K562 (cell line): ENCODE measurements at regions not wholly inside any gene's neighbourhood (a gene's known extent, or its start where the extent isn't known, plus 50 kb on each side); places are given as distances from the start of the nearest gene placed in this dataset.

Experiments used
- ATAC-seq: fragments of 200-7000 bp; cut with Tn5 transposase; 3 replicates; pipeline ENCODE4 v1.9.1; 2020; ENCODE audit warnings: moderate library complexity
- BruUV-seq: library from RNA; stranded (reverse); fragments of 400-500 nt; replicated peaks from 2 replicates; lab custom pipeline; 2021; lab: Mats Ljungman, UMichigan
- CTCF ChIA-PET: fragments of 300-600 bp; formaldehyde crosslinking; extraction: SDS; loops from one replicate; lab custom pipeline; 2021; ENCODE audit warnings: low intra/inter-chr PET ratio; lab: Yijun Ruan, JAX
- POLR2A ChIA-PET: fragments of 300-600, 350-650 bp; sonication (Branson Sonifier 250); formaldehyde crosslinking; extraction: SDS; loops from one replicate; lab custom pipeline; 2021; ENCODE audit warnings: antibody characterized with exemption, inconsistent platforms; lab: Yijun Ruan, JAX
- DNase-seq, 4 experiments: peaks; one replicate each; pipeline versions ENCODE4 v3.0.0 to v3.0.0-alpha.2; 2011 to 2018; ENCODE audit warnings: low spot score in 3 of 4, mixed read lengths in 3 of 4; ENCODE audit errors: extremely low read depth in 1 of 4
- FAIRE-seq: peaks from 2 replicates; lab custom pipeline; 2011; peaks lifted over from hg19 to GRCh38; lab: Jason Lieb, UNC
- H2AFZ ChIP-seq: 2 replicates; pipeline ENCODE4 v1.6.0; 2011; ENCODE audit warnings: low read depth, low read length, control low read depth, inconsistent platforms
- H3K27ac ChIP-seq: fragments of 200-600 bp; 3 replicates; pipeline ENCODE4 v1.8.0; 2011; ENCODE audit warnings: low read depth, mild to moderate bottlenecking, control low read depth, inconsistent platforms, low read length, moderate library complexity, mixed read lengths; ENCODE audit errors: extremely low read depth
- H3K27me3 ChIP-seq, 2 experiments: fragments of 300-600 bp in 1 of 2; 2 replicates in 1 of 2; 3 replicates in 1 of 2; pipeline versions ENCODE4 v1.6.0 to v1.8.0; 2011; ENCODE audit warnings: inconsistent platforms in 2 of 2, low read length in 2 of 2, mild to moderate bottlenecking in 1 of 2, mixed read lengths in 1 of 2, moderate library complexity in 1 of 2; ENCODE audit not compliant: control insufficient read depth in 2 of 2, insufficient read depth in 2 of 2
- H3K36me3 ChIP-seq: fragments of 300-600 bp; 3 replicates; pipeline ENCODE4 v1.8.0; 2011; ENCODE audit warnings: mild to moderate bottlenecking, low read length, inconsistent platforms; ENCODE audit not compliant: control insufficient read depth, insufficient read depth
- H3K4me1 ChIP-seq, 2 experiments: fragments of 200-600 bp in 1 of 2; replicated peaks in 1 of 2; 2 replicates in 1 of 2; 3 replicates in 1 of 2; pipeline versions ENCODE4 v1.5.1 to v1.8.0; 2011; ENCODE audit warnings: inconsistent platforms in 2 of 2, low read length in 2 of 2, mild to moderate bottlenecking in 1 of 2, mixed read lengths in 1 of 2, moderate library complexity in 1 of 2; ENCODE audit not compliant: control insufficient read depth in 2 of 2, insufficient read depth in 2 of 2
- H3K4me2 ChIP-seq: 2 replicates; pipeline ENCODE4 v1.6.1; 2011; ENCODE audit warnings: low read length, control low read depth, inconsistent platforms, mixed read lengths; ENCODE audit not compliant: insufficient read depth
- H3K4me3 ChIP-seq: fragments of 200-600 bp; sonication (generic), shearing (Covaris generic); 2 replicates; pipeline ENCODE4 v1.5.1; 2016; ENCODE audit warnings: control low read depth, inconsistent platforms
- H3K79me2 ChIP-seq: fragments of 200-600 bp; 3 replicates; pipeline ENCODE4 v1.8.0; 2011; ENCODE audit warnings: low read length, inconsistent platforms; ENCODE audit not compliant: control insufficient read depth, insufficient read depth
- H3K9ac ChIP-seq, 2 experiments: 2 replicates each; pipeline versions ENCODE4 v1.6.0 to v1.6.1; 2011; ENCODE audit warnings: low read depth in 2 of 2, low read length in 2 of 2, control low read depth in 1 of 2, inconsistent platforms in 1 of 2, mild to moderate bottlenecking in 1 of 2, mixed read lengths in 1 of 2; ENCODE audit not compliant: insufficient read depth in 1 of 2
- H3K9me1 ChIP-seq: one replicate; pipeline ENCODE4 v1.6.0; 2011; ENCODE audit warnings: inconsistent platforms, mild to moderate bottlenecking, low read length, moderate library complexity; ENCODE audit not compliant: control insufficient read depth, insufficient read depth
- H3K9me3 ChIP-seq: replicated peaks from 2 replicates; pipeline ENCODE4 v1.5.1; 2011; ENCODE audit warnings: low read depth, low read length, inconsistent platforms; ENCODE audit not compliant: control insufficient read depth, insufficient read depth
- H4K20me1 ChIP-seq: replicated peaks from 2 replicates; pipeline ENCODE4 v1.6.1; 2011; ENCODE audit warnings: low read length, inconsistent platforms, mixed read lengths; ENCODE audit not compliant: control insufficient read depth, insufficient read depth
- DMBX1 ChIP-seq: fragments of 250-450 bp; sonication (Bioruptor Pico); IDR thresholded peaks from 2 replicates; pipeline ENCODE4 v1.8.0; 2022; ENCODE audit warnings: inconsistent platforms, mild to moderate bottlenecking, moderate library complexity, borderline replicate concordance
- EWSR1 ChIP-seq: fragments of 450-650 bp; IDR thresholded peaks from 2 replicates; pipeline ENCODE4 v1.6.1; 2018; ENCODE audit warnings: borderline replicate concordance, mild to moderate bottlenecking, low read depth, moderate library complexity; ENCODE audit not compliant: partially characterized antibody
- NCOA2 ChIP-seq, 2 experiments: fragments of 450-650 bp; IDR thresholded peaks; 2 replicates each; pipeline ENCODE4 v1.6.1; 2018; ENCODE audit warnings: mild to moderate bottlenecking in 2 of 2, moderate library complexity in 1 of 2; ENCODE audit not compliant: partially characterized antibody in 2 of 2
- RBM17 ChIP-seq: fragments of 200-400 bp; formaldehyde crosslinking; IDR thresholded peaks from 2 replicates; pipeline ENCODE4 v1.6.1; 2017; ENCODE audit warnings: low read depth, mild to moderate bottlenecking, low read length, borderline replicate concordance
- RCOR1 ChIP-seq, 2 experiments: IDR thresholded peaks; 2 replicates each; pipeline ENCODE4 v1.6.1; 2012; ENCODE audit warnings: low read depth in 2 of 2, low read length in 2 of 2, borderline replicate concordance in 1 of 2, improper control_type of control experiment in 1 of 2
- SMAD3 ChIP-seq: fragments of 450-650 bp; formaldehyde crosslinking; conservative IDR thresholded peaks from 2 replicates; pipeline ENCODE4 v1.4.0; 2020; ENCODE audit warnings: mild to moderate bottlenecking
- SNRNP70 ChIP-seq: fragments of 200-400 bp; formaldehyde crosslinking; optimal IDR thresholded peaks from 2 replicates; pipeline ENCODE3; 2017; ENCODE audit warnings: low read depth, low read length
- ZNF445 ChIP-seq: fragments of 250-450 bp; sonication (Bioruptor Pico); IDR thresholded peaks from 2 replicates; pipeline ENCODE4 v1.4.0; 2020; ENCODE audit warnings: low read depth, mild to moderate bottlenecking, moderate library complexity
- WGBS: fragments of 100-300 bp; shearing (Covaris generic); methylation state at CpG from one replicate; pipeline ENCODE4 v1.1.6; 2016; ENCODE audit warnings: low coverage, mixed read lengths; ENCODE audit not compliant: insufficient coverage; ENCODE audit errors: missing lambda C conversion rate; 5-methylcytosine and 5-hydroxymethylcytosine counted together
- in situ Hi-C: fragments of 300-500 bp; cut with MboI; formaldehyde crosslinking; loops from 4 replicates; pipeline ENCODE4 v1.15.0; 2018; ENCODE audit warnings: inconsistent platforms, mixed read lengths
- intact Hi-C: fragments of 100-400 bp; cut with micrococcal nuclease; formaldehyde crosslinking; loops from 2 replicates; pipeline ENCODE4 v1.14.2; 2022
- TF ChIP-seq, protein P1 (sequence below), 2 experiments: fragments of 450-650 bp; conservative IDR thresholded peaks; 2 replicates each; pipeline ENCODE4 v1.6.1; 2017; ENCODE audit warnings: mild to moderate bottlenecking in 2 of 2, moderate library complexity in 2 of 2
- TF ChIP-seq, protein P2 (sequence below): fragments of 250-450 bp; sonication (Bioruptor Pico); IDR thresholded peaks from 2 replicates; pipeline ENCODE4 v1.4.0; 2020; ENCODE audit warnings: borderline replicate concordance
- TF ChIP-seq, protein P3 (sequence below): fragments of 450-650 bp; IDR thresholded peaks from 2 replicates; pipeline ENCODE4 v1.6.1; 2014; ENCODE audit warnings: low read depth, mild to moderate bottlenecking, moderate library complexity, borderline replicate concordance
- TF ChIP-seq, protein P4 (sequence below), 2 experiments: fragments of 450-650 bp; IDR thresholded peaks; 2 replicates each; pipeline ENCODE4 v1.6.1; 2018; ENCODE audit warnings: mild to moderate bottlenecking in 2 of 2, low read depth in 1 of 2; ENCODE audit not compliant: partially characterized antibody in 2 of 2

DNA sequence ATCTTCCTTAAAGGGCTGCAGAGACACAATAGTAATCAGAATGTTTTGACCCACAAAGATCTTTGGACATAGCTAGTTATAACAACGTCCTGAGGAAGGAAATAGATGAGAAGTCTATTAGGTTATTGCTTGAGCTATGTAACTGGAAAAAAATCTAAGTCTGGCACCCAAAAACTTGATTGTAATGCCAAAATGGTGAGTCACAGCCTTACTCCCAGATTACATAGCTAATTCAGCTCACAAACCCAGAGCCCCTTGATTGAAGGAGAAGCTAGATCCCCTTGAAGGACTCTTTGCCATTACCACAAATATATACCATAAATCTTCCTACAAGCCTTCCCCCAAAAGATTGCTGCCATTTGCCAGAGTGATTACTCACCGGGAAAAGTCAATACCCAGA, 341.8 kb upstream of the KIF2A start (continued):
- TF ChIP-seq, protein P1, sequence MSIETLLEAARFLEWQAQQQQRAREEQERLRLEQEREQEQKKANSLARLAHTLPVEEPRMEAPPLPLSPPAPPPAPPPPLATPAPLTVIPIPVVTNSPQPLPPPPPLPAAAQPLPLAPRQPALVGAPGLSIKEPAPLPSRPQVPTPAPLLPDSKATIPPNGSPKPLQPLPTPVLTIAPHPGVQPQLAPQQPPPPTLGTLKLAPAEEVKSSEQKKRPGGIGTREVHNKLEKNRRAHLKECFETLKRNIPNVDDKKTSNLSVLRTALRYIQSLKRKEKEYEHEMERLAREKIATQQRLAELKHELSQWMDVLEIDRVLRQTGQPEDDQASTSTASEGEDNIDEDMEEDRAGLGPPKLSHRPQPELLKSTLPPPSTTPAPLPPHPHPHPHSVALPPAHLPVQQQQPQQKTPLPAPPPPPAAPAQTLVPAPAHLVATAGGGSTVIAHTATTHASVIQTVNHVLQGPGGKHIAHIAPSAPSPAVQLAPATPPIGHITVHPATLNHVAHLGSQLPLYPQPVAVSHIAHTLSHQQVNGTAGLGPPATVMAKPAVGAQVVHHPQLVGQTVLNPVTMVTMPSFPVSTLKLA (conservative IDR thresholded peaks at IDR 0.05), result no peak
- no peak for TF ChIP-seq SNRNP70
- no peak for TF ChIP-seq NCOA2 (IDR thresholded peaks at IDR 0.05; ENCODE audit: partially characterized antibody in 2 of 2)
- no peak for TF ChIP-seq RCOR1 (IDR thresholded peaks at IDR 0.05; ENCODE audit: borderline replicate concordance in 1 of 2, low read depth in 2 of 2, low read length in 2 of 2)

DNA sequence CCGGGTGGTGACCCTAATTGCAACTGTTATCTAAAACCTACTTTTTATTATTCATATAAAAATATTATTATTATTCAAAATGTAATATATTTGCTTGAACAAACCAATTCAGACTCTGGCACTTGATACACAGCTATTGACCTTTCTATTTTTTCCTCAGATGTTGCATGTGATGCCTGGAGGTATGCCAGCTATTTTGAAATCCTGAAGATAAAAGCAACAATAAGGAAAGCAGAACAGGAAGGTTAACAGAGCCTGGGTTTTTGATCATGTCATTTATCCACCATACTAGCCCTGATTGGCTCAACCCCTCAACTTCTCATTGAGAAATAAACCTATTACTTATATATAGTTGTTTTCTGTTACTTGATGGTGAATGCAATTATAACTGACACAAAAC, 340.9 kb upstream of the KIF2A start:
- Histone ChIP-seq H3K4me1 (no peaks in the 10 kb centered on the region), H4K20me1 (no peaks in the 10 kb centered on the region), H3K4me3 (no peak overlapping the region), H3K27me3 (no peaks in the 10 kb centered on the region), H3K36me3 (no peaks in the 10 kb centered on the region), H3K4me2 (no peak overlapping the region), H3K79me2 (no peaks in the 10 kb centered on the region), H3K9ac (no peak overlapping the region), H2AFZ (no peak overlapping the region), H3K9me3 (no peaks in the 10 kb centered on the region), H3K9me1 (no peaks in the 10 kb centered on the region), H3K27ac (no peak overlapping the region)
- no peak for DNase-seq
- no peak for ATAC-seq
- no peak for FAIRE-seq
- intact Hi-C loops, result no loop called here
- WGBS, result 0% methylated on average over 1 of the region's 1 CpG
- CTCF ChIA-PET, result no interaction called here
- in situ Hi-C loops, result no loop called here
- POLR2A ChIA-PET, result no interaction called here
- BruUV-seq, result no TSS peak
- TF ChIP-seq, protein P2, sequence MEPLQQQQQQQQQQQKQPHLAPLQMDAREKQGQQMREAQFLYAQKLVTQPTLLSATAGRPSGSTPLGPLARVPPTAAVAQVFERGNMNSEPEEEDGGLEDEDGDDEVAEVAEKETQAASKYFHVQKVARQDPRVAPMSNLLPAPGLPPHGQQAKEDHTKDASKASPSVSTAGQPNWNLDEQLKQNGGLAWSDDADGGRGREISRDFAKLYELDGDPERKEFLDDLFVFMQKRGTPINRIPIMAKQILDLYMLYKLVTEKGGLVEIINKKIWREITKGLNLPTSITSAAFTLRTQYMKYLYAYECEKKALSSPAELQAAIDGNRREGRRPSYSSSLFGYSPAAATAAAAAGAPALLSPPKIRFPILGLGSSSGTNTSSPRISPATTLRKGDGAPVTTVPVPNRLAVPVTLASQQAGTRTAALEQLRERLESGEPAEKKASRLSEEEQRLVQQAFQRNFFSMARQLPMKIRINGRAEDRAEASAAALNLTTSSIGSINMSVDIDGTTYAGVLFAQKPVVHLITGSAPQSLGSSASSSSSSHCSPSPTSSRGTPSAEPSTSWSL (CRISPR knock-in tag), result no peak
- no peak for TF ChIP-seq DMBX1 (CRISPR knock-in tag)
- TF ChIP-seq EWSR1, result no peak
- no peak for TF ChIP-seq SMAD3 (CRISPR knock-in tag)
- no peak for TF ChIP-seq RBM17
- TF ChIP-seq, protein P3, sequence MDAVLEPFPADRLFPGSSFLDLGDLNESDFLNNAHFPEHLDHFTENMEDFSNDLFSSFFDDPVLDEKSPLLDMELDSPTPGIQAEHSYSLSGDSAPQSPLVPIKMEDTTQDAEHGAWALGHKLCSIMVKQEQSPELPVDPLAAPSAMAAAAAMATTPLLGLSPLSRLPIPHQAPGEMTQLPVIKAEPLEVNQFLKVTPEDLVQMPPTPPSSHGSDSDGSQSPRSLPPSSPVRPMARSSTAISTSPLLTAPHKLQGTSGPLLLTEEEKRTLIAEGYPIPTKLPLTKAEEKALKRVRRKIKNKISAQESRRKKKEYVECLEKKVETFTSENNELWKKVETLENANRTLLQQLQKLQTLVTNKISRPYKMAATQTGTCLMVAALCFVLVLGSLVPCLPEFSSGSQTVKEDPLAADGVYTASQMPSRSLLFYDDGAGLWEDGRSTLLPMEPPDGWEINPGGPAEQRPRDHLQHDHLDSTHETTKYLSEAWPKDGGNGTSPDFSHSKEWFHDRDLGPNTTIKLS, result no peak
- TF ChIP-seq, protein P4, sequence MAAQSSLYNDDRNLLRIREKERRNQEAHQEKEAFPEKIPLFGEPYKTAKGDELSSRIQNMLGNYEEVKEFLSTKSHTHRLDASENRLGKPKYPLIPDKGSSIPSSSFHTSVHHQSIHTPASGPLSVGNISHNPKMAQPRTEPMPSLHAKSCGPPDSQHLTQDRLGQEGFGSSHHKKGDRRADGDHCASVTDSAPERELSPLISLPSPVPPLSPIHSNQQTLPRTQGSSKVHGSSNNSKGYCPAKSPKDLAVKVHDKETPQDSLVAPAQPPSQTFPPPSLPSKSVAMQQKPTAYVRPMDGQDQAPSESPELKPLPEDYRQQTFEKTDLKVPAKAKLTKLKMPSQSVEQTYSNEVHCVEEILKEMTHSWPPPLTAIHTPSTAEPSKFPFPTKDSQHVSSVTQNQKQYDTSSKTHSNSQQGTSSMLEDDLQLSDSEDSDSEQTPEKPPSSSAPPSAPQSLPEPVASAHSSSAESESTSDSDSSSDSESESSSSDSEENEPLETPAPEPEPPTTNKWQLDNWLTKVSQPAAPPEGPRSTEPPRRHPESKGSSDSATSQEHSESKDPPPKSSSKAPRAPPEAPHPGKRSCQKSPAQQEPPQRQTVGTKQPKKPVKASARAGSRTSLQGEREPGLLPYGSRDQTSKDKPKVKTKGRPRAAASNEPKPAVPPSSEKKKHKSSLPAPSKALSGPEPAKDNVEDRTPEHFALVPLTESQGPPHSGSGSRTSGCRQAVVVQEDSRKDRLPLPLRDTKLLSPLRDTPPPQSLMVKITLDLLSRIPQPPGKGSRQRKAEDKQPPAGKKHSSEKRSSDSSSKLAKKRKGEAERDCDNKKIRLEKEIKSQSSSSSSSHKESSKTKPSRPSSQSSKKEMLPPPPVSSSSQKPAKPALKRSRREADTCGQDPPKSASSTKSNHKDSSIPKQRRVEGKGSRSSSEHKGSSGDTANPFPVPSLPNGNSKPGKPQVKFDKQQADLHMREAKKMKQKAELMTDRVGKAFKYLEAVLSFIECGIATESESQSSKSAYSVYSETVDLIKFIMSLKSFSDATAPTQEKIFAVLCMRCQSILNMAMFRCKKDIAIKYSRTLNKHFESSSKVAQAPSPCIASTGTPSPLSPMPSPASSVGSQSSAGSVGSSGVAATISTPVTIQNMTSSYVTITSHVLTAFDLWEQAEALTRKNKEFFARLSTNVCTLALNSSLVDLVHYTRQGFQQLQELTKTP (IDR thresholded peaks at IDR 0.05; ENCODE audit: low read depth in 1 of 2, partially characterized antibody in 2 of 2), result no peak
- TF ChIP-seq ZNF445, result no peak
